Fibroblast of mammary gland (primary cell): ENCODE measurements at regions not wholly inside any gene's neighbourhood (a gene's known extent, or its start where the extent isn't known, plus 50 kb on each side); places are given as distances from the start of the nearest gene placed in this dataset.

Experiments used
- DNase-seq: peaks from one replicate; pipeline ENCODE4 v3.0.0-alpha.2; 2010; ENCODE audit warnings: low read depth
- H3K4me3 ChIP-seq: 2 replicates; pipeline ENCODE4 v1.5.1; 2011; ENCODE audit warnings: low read depth, mild to moderate bottlenecking, low read length, moderate library complexity; ENCODE audit not compliant: control insufficient read depth
- CTCF ChIP-seq: conservative IDR thresholded peaks from 2 replicates; pipeline ENCODE4 v1.5.1; 2011; ENCODE audit warnings: low read depth, low read length, inconsistent platforms; ENCODE audit not compliant: control insufficient read depth, insufficient read depth

- no peak for TF ChIP-seq CTCF
- DNase-seq = no peak
- no peak overlapping the region for H3K4me3 ChIP-seq
Measured at GRCh38 chr6:105800871-105801270, 285.3 kb upstream of the PRDM1 start.

DNA sequence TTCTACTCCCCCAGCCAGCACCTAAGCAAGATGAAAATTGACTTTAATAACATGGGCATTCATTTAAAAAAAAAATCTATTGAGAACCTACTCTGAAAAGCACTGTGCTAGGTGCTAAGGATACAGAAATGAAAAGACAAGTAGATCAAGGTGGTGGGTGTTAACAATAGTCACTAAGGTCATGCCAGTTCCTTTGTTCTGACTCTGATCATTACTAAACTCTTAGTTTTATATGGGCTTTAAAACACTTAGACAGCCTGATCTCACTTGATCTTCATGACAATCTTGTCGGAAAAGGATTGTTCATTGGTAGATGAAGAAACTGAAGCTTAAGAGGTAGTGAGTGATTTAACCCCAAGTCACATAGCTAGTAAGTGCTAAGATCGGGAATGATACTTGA, 285.7 kb upstream of the PRDM1 start:
- H3K4me3 ChIP-seq = no peak overlapping the region
- no peak for DNase-seq
- TF ChIP-seq CTCF = no peak

DNA sequence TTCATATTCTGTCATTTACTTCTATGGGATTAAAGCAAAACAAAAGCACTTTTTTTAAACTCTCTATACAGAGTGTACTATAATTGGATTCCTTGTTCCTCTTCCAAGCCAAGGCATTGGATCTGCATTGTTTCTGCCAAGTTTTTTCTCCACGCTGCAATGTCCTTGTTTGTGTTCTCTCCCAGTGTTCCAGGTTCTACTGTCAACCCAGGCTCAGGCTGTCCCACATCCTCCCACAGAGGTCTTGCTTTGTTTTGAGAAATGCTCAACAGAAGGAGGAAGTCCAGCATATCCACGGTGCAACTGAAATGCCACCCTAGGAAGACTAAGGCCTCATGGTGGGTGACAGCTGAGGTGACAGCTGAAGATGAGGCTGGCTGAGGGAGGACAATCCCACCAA, 287.1 kb upstream of the PRDM1 start:
- H3K4me3 ChIP-seq = no peak overlapping the region
- no peak for TF ChIP-seq CTCF
- DNase-seq = peak; percentile 53

GRCh38 chr6:105797983-105798453, 288.1 kb upstream of the PRDM1 start:
- H3K4me3 ChIP-seq = no peak overlapping the region
- no peak for TF ChIP-seq CTCF
- DNase-seq = peak; percentile 96

DNA sequence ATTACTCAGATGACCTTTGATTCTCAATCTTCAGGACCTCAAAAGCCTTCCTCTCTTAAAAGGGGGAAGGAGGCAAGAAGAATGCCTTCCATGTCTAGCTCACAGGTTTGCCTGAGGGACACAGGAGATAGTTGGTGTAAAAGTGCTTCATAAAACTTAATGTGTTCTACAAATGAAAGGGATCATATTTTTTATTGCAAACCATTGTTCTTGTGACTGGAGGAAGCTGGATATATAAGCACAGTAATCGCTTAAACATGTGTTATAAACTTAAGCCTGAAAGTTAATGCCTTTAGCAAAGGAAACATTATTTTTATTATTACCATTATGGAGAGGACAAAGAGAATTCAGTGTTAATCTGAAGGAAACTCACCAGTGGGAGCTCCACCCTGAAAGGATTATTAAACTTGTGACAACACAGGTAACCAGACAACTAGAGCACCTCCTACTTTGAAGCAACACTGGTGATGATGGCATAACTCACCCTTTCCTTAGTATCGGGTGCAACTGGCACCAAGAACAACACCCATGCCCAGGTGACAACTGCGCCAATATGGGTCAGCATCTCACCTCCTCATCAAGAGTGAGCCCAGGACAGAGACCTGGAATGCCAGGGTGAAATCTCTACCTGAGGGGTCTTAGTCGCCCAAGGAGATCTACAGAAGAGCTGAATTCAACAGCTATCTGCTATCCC, 288.7 kb upstream of the PRDM1 start:
- no peak for TF ChIP-seq CTCF
- H3K4me3 ChIP-seq = no peak overlapping the region
- no peak for DNase-seq

- H3K4me3 ChIP-seq = no peak overlapping the region
- no peak for DNase-seq
- no peak for TF ChIP-seq CTCF
Measured at GRCh38 chr6:105795913-105796517, 290.1 kb upstream of the PRDM1 start.
